KOPT-K1 (cell line): ENCODE measurements at regions not wholly inside any gene's neighbourhood (a gene's known extent, or its start where the extent isn't known, plus 50 kb on each side); places are given as distances from the start of the nearest gene placed in this dataset.

Source experiments
- H3K27ac ChIP-seq: fragments of 200-600 bp; sonication (generic); 2 replicates; pipeline ENCODE4 v1.5.1; 2016; ENCODE audit warnings: antibody characterized with exemption, mild to moderate bottlenecking, low read depth, low read length; ENCODE audit not compliant: poor library complexity, severe bottlenecking
- H3K36me3 ChIP-seq: fragments of 200-600 bp; sonication (generic); 2 replicates; pipeline ENCODE4 v1.5.1; 2017; ENCODE audit warnings: antibody characterized with exemption, mild to moderate bottlenecking, low read length, moderate library complexity; ENCODE audit not compliant: insufficient read depth
- H3K9me3 ChIP-seq: fragments of 200-600 bp; sonication (generic); 2 replicates; pipeline ENCODE4 v1.5.1; 2017; ENCODE audit warnings: antibody characterized with exemption, low read length, mild to moderate bottlenecking; ENCODE audit not compliant: insufficient read depth, poor library complexity, severe bottlenecking

- Histone ChIP-seq H3K36me3 (no peaks in the 10 kb centered on the region), H3K9me3 (no peaks in the 10 kb centered on the region), H3K27ac (no peak overlapping the region)
Measured at GRCh38 chr1:58095183-58095582, 451.3 kb downstream of the OMA1 start.

GRCh38 chr1:58094221-58094620 is 452.3 kb downstream of the OMA1 start:
- H3K9me3 ChIP-seq, result no peaks in the 10 kb centered on the region
- H3K27ac ChIP-seq, result no peak overlapping the region
- no peaks in the 10 kb centered on the region for H3K36me3 ChIP-seq

GRCh38 chr1:58090640-58091039 is 455.9 kb downstream of the OMA1 start:
- H3K36me3 ChIP-seq, result no peaks in the 10 kb centered on the region
- no peaks in the 10 kb centered on the region for H3K9me3 ChIP-seq
- H3K27ac ChIP-seq, result no peak overlapping the region

GRCh38 chr1:58089898-58090534 is 456.5 kb downstream of the OMA1 start:
- Histone ChIP-seq H3K36me3 (no peaks in the 10 kb centered on the region), H3K9me3 (no peaks in the 10 kb centered on the region), H3K27ac (no peak overlapping the region)

GRCh38 chr1:58084266-58084665 is 462.3 kb downstream of the OMA1 start:
- no peaks in the 10 kb centered on the region for H3K9me3 ChIP-seq
- H3K36me3 ChIP-seq, result no peaks in the 10 kb centered on the region
- H3K27ac ChIP-seq, result no peak overlapping the region

- no peak overlapping the region for H3K27ac ChIP-seq
- no peaks in the 10 kb centered on the region for H3K9me3 ChIP-seq
- no peaks in the 10 kb centered on the region for H3K36me3 ChIP-seq
Measured at GRCh38 chr1:58082596-58082995, 463.9 kb downstream of the OMA1 start.

GRCh38 chr1:58076258-58076657 is 470.3 kb downstream of the OMA1 start:
- Histone ChIP-seq H3K9me3 (no peaks in the 10 kb centered on the region), H3K27ac (no peak overlapping the region), H3K36me3 (no peaks in the 10 kb centered on the region)

GRCh38 chr1:58075188-58075578 is 471.3 kb downstream of the OMA1 start:
- Histone ChIP-seq H3K27ac (no peak overlapping the region), H3K9me3 (no peaks in the 10 kb centered on the region), H3K36me3 (no peaks in the 10 kb centered on the region)

GRCh38 chr1:58072450-58072849 is 474.1 kb downstream of the OMA1 start:
- Histone ChIP-seq H3K9me3 (no peaks in the 10 kb centered on the region), H3K27ac (no peak overlapping the region), H3K36me3 (no peaks in the 10 kb centered on the region)

GRCh38 chr1:58067082-58067481 is 479.4 kb downstream of the OMA1 start:
- Histone ChIP-seq H3K27ac (no peak overlapping the region), H3K36me3 (no peaks in the 10 kb centered on the region), H3K9me3 (no peaks in the 10 kb centered on the region)

- Histone ChIP-seq H3K36me3 (no peaks in the 10 kb centered on the region), H3K27ac (no peak overlapping the region), H3K9me3 (no peaks in the 10 kb centered on the region)
Measured at GRCh38 chr1:58065520-58065919, 481.0 kb downstream of the OMA1 start.

- Histone ChIP-seq H3K36me3 (no peaks in the 10 kb centered on the region), H3K27ac (no peak overlapping the region), H3K9me3 (no peaks in the 10 kb centered on the region)
Measured at GRCh38 chr1:58064166-58064565, 482.4 kb downstream of the OMA1 start.

- no peak overlapping the region for H3K27ac ChIP-seq
- H3K36me3 ChIP-seq, result no peaks in the 10 kb centered on the region
- no peaks in the 10 kb centered on the region for H3K9me3 ChIP-seq
Measured at GRCh38 chr1:58063095-58063494, 483.4 kb downstream of the OMA1 start.

GRCh38 chr1:58062635-58063034 is 483.9 kb downstream of the OMA1 start:
- H3K27ac ChIP-seq, result no peak overlapping the region
- no peaks in the 10 kb centered on the region for H3K9me3 ChIP-seq
- no peaks in the 10 kb centered on the region for H3K36me3 ChIP-seq

- Histone ChIP-seq H3K9me3 (no peaks in the 10 kb centered on the region), H3K36me3 (no peaks in the 10 kb centered on the region), H3K27ac (no peak overlapping the region)
Measured at GRCh38 chr1:58060559-58061170, 485.9 kb downstream of the OMA1 start.

- Histone ChIP-seq H3K36me3 (no peaks in the 10 kb centered on the region), H3K27ac (no peak overlapping the region), H3K9me3 (no peaks in the 10 kb centered on the region)
Measured at GRCh38 chr1:58059789-58060188, 486.7 kb downstream of the OMA1 start.
